HepG2 (cell line): ENCODE measurements at regions not wholly inside any gene's neighbourhood (a gene's known extent, or its start where the extent isn't known, plus 50 kb on each side); places are given as distances from the start of the nearest gene placed in this dataset.

Experiments used
- CTCF ChIP-seq: sonication (generic); formaldehyde crosslinking; IDR thresholded peaks from 2 replicates; pipeline ENCODE4 v1.5.0; 2020; ENCODE audit warnings: mild to moderate bottlenecking, missing genetic modification reagents, moderate library complexity
- MXI1 ChIP-seq: IDR thresholded peaks from 3 replicates; pipeline ENCODE4 v1.6.1; 2012; ENCODE audit warnings: low read depth, low read length, inconsistent platforms, borderline replicate concordance
- MYC ChIP-seq: sonication (generic); formaldehyde crosslinking; IDR thresholded peaks from 2 replicates; pipeline ENCODE4 v1.9.0; 2021; ENCODE audit warnings: missing genetic modification reagents, borderline replicate concordance
- RAD21 ChIP-seq: fragments of 450-650 bp; formaldehyde crosslinking; IDR thresholded peaks from 2 replicates; pipeline ENCODE4 v1.5.0; 2020; ENCODE audit warnings: mild to moderate bottlenecking
- ZNF768 ChIP-seq: sonication (generic); formaldehyde crosslinking; IDR thresholded peaks from 2 replicates; pipeline ENCODE4 v1.4.0; 2020; ENCODE audit warnings: missing genetic modification reagents

GRCh38 chr3:34626699-34627098, 828.3 kb downstream of the PDCD6IP start:
- TF ChIP-seq CTCF (CRISPR knock-in tag), result no peak
- TF ChIP-seq MXI1, result no peak
- no peak for TF ChIP-seq RAD21 (CRISPR knock-in tag)
- TF ChIP-seq MYC (CRISPR knock-in tag), result no peak
- TF ChIP-seq ZNF768 (CRISPR knock-in tag), result no peak
